ENCODE measurements at regions not wholly inside any gene's neighbourhood (a gene's known extent, or its start where the extent isn't known, plus 50 kb on each side); places are given as distances from the start of the nearest gene placed in this dataset.
"Not testable (repeated sequence)": the region's sequence is repeated elsewhere in the genome, so short reads cannot be mapped to it uniquely, and the experiment has no call there.

GRCh38 chr2:128602699-128603101 is 284.0 kb upstream of the HS6ST1 start:
- no peak for DNase-seq

DNA sequence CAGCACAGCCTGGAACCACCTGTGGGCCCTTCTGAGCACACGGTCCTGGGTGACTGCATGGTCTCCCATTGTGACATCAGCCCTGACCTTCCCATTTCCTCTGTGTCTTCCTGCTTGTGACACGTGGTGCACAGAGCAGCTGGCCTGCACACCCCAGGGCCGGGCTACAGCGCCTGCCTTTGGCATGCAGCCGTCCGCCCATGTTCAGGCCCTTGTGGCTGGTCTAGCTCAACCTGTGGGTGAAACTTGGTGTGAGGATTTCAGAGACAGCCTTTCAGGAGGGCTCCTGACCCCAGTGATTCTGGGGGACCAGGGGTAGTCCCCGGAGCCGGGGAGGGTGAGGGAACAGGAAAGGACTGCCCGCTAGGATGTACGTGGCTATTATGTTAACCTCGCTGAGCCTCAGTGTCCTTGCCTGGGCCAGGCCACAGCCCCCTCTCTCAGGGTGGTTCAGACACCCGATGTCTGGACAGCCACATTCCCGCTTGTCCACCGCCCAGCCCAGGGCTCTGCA is 284.8 kb upstream of the HS6ST1 start:
- DNase-seq: no peak

GRCh38 chr2:128604045-128604444 is 285.4 kb upstream of the HS6ST1 start:
- DNase-seq: no peak

- not testable (repeated sequence) for DNase-seq
Measured at GRCh38 chr2:128604581-128604980, 285.9 kb upstream of the HS6ST1 start.

DNA sequence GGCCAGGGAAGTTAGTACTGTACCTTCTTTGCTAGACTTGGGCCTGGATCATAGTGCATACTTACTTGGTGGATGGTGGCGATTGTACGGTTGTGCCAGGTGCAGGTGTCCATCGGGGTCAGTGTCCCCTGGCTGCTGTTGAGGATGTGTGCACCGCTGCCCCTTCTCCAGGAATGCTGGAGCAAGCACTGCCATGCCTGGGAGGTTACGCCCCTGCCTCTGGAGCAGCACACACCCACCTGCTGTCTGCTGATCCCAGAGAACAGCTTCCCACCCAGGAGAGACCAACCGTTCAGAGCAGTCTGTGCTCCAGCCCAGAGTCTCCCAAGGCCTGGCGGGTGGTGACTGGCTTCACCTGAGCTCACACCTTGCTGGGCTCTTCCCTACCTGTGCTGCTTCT is 286.8 kb upstream of the HS6ST1 start:
- no peak for DNase-seq

GRCh38 chr2:128605931-128606330 is 287.3 kb upstream of the HS6ST1 start:
- DNase-seq: no peak

GRCh38 chr2:128606837-128607236 is 288.2 kb upstream of the HS6ST1 start:
- no peak for DNase-seq

DNA sequence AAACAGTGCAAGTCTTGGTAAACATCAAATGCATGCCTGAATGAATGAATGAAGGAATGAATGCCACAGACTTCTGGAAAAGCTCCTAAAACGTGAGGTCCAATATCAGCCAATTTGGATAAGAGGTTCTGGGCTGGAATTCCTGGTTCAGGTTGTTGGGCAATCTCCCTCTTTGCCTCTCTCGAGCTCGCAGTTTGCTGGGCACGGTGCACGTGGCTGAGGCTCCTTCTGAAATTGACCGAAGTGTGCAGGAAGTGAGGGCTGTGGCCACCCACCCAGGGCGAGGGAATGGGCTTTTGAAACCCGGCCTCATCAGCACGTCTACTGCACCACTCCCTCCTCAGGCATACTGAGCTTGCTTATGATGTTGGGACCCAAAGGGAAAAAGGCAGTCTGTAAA is 288.8 kb upstream of the HS6ST1 start:
- no peak for DNase-seq

GRCh38 chr2:128607911-128608506 is 289.3 kb upstream of the HS6ST1 start:
- no peak for DNase-seq

DNA sequence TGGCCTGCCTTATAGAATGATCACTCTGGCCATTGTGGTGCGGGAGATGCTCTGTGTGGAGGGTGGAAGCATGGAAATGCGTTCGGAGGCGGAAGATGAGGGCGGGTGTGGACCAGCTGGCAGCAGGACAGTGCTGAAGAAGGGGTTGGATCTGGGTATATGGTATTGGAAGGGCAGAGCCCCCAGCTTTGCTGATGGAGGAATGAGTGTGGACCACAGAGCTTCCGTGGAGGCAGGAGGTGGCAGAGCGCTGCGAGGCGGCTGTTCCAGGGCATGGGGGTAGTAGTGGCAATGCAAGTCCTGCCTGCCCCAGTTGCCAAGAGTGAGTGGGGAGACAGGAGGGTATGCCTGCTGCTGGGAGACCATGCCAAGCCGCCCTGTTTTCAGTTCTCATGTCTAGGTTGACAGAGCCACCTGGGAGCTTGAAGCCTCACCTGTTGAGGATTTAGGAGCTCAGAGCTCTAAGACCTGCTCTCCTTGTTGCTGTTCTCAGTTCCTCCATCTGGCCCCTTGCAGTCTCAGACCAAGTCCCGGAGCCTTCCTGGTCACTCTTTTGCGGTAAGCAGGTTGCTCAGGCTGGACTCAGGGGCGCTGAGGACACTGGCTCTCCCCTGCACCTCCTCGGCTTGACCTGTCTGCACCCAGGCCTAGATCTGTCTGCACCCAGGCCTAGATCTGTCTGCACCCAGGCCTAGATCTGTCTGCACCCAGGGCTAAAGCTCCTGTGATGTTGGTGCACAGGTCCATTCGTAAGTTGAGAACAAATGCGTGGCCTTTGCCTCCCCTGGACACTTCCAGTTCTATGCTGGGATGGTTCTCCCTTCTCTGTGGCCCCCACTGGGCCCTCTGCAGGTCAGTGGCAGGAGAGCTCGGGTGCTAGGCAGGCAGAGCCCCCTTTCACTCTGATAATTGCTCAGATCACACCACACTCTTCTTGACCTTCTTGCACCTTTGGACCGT is 290.5 kb upstream of the HS6ST1 start:
- DNase-seq: no peak

GRCh38 chr2:128610496-128610895 is 291.8 kb upstream of the HS6ST1 start:
- no peak for DNase-seq

GRCh38 chr2:128611421-128612320 is 293.0 kb upstream of the HS6ST1 start:
- no peak for DNase-seq

- no peak for DNase-seq
Measured at GRCh38 chr2:128612628-128613027, 294.0 kb upstream of the HS6ST1 start.

- no peak for DNase-seq
Measured at GRCh38 chr2:128613351-128613750, 294.7 kb upstream of the HS6ST1 start.

GRCh38 chr2:128613876-128614275 is 295.2 kb upstream of the HS6ST1 start:
- no peak for DNase-seq

GRCh38 chr2:128614907-128615306 is 296.2 kb upstream of the HS6ST1 start:
- not testable (repeated sequence) for DNase-seq

DNA sequence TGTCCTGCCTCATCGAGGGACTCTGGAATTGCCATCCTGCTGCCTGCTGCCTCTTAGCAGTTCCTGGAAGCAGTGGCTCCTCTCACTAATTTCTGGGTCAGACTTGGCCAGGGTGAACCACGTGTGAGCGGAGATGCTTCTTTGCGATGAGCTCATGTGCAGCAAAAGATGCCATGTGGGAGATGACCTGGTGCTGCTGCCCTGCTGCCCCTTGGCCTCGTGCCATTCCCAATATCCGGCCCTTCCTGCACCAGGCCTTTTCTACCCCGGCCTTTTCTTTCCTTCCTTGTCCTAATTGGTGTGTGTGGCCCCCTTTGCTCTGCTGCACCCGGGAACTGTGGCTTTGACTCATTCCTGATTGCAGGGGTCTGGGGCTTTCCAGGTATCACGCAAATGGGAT is 296.9 kb upstream of the HS6ST1 start:
- DNase-seq: no peak

GRCh38 chr2:128617029-128617590 is 298.4 kb upstream of the HS6ST1 start:
- no peak for DNase-seq

- no peak for DNase-seq
Measured at GRCh38 chr2:128617661-128618060, 299.0 kb upstream of the HS6ST1 start.

- DNase-seq: no peak
Measured at GRCh38 chr2:128618642-128619041, 300.0 kb upstream of the HS6ST1 start.

DNA sequence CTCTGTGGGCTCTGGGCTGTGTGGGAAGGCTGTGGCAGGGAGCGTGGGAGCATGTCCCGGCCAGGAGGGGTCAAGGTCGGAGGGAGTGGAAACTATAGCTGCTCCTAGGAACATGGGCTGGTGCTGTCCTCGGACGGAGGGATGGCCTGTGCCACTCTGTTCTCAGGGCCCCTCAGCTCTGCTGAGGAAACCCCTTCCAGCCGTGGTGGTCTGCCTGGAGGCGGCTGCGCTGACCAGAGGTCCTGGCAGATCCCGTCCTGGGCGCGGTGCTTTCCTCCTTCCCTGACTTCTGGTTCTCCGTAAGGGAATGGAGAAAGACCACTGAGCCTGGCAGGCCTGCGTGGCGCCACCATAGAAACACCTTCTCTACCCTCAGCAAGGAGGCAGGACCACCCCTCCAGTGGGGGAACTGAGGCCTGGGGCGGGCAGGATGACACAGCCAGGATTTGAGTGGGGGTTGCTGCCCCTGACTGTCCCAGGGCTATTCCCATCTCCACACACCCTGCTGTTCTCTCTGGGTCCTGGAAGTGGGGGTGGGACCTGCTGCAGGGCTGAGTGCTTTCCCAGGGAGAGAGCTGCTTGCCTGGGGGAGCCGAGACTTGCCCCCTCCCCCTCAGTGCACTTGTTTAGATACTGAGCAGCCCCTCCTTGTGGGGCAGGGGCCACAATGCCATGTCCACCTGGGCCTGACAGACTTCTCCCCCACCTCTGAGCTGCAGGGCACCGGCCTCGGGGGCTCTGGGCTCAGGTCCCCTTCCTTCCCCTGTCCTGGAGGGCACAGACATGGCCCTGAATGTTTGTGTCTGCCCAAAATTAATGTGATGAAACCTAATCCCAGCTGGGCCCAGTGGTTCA is 301.0 kb upstream of the HS6ST1 start:
- no peak for DNase-seq

- DNase-seq: no peak
Measured at GRCh38 chr2:128621074-128621473, 302.4 kb upstream of the HS6ST1 start.
